ENCODE measurements at regions not wholly inside any gene's neighbourhood (a gene's known extent, or its start where the extent isn't known, plus 50 kb on each side); places are given as distances from the start of the nearest gene placed in this dataset.

DNA sequence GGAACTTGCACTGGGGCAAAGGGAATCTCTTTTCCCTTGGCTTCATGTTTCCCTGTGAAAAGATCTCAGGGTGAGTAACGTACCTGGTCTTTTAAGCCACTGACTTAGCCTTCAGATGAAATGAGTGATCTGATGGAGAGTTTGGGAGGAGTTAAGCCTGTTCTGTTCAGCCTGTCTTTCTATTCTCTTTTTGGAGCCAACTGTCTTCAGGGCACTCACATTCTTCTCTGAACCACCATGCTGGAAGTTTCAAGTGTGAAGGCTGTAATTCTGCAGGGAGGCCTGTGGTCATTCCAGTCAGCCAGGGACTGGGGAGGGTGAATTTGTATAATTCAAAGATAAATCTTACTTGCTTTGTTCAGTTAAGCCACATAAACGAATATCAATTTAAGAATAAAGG lies 722.2 kb upstream of the SEMA6A start:
- no peak overlapping the region for H3K4me3 ChIP-seq (ENCODE audit: low read depth, low read length)

DNA sequence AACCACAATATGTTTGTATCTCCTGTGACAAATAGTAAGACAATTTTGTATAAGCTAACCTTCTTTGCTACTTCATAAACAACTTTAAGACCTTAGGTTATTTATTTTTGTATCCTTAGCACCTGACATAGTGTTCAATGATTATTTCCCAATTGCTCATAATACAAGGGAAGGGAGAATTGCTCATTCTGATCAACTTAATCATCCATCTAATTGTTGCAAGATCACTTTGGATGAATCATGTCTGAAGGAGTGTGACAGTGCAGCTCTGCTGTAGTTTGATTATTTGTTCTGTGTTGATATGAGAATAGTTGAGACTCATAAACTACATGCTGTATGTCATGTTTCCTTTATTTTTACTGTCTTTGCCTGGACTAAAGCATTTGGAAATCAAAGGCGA lies 721.3 kb upstream of the SEMA6A start:
- no peak for DNase-seq (ENCODE audit: low read depth)
- no peak overlapping the region for H3K4me3 ChIP-seq (ENCODE audit: low read depth, low read length)

More for the DNA sequence above, 722.2 kb upstream of the SEMA6A start:
- no peak for DNase-seq (ENCODE audit: low read depth)

DNA sequence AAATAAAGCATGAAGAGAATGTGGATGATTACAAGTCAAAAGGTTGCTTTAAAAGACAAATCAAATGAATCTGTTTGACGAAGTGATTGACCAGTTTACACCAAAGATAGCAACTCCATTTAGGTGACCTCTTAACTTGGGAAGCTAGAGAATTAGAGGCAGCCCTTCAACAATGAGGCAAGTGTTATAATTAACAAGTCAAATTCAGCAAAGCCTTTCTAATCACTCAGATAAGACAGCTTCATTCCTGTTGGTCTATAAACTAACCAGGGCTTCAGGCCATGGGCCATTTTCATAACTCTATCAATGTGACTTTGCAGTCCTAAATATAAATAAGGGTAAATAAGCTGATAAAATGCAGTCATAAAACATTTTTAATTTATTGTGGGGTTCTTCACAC lies 712.2 kb upstream of the SEMA6A start:
- DNase-seq (ENCODE audit: low read depth): no peak
- no peak overlapping the region for H3K4me3 ChIP-seq (ENCODE audit: low read depth, low read length)

DNA sequence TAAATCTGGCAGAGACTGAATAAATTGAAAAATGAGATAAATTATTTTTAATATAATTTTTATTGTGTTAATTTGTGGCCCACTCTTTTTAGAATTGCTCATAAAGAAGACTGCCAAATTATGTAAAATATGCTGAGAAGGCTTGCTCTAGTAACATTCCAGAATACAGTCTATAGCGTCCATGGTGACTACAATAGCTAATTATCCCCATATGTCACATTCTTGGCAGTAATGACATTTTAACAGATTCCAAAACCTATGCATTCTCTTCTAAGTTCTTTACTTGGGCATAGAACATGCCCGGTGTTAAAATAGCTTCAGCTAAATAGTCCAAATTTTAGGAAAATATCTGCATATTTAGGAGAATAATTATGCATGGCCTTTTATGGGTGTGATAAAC lies 697.0 kb upstream of the SEMA6A start:
- H3K4me3 ChIP-seq (ENCODE audit: low read depth, low read length): no peak overlapping the region
- DNase-seq (ENCODE audit: low read depth): no peak

DNA sequence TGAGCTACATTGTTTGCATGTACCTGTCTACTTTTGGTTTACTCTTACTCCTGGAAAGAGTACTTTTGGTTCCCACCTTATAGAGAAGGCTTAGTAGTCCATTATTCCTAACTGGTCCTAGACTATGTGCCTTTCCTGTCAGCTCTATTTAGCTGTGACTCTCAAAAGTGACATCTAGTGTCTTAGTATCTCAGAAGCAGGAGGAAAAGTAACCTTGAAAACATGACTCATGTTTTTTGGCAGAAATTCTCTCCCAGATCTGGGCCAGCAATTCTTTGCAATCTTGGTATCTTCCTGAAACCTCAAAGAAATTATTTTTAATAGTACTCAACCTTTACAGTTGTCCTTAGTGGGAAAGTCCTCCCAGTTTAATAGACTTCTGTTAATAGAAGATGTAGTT lies 691.7 kb upstream of the SEMA6A start:
- H3K4me3 ChIP-seq (ENCODE audit: low read depth, low read length): no peak overlapping the region
- no peak for DNase-seq (ENCODE audit: low read depth)

DNA sequence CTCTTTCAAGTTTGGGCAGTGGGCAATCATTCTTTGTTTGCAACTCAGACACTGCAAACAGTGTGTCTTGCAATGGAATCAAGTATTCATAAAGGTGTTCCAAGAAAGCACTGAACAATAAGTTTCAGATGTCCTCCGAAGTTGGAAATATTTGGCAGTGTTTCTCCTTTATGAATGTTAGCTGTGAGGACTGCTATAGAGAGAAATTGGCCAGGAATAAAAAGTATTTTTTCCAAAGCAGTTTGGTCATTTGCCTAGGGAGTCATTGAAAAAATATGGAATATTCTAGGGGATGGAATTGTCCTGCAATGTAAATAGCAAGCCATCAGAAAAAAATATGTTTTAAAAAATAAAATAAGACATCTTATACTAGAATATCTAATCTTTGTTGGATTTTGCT lies 688.6 kb upstream of the SEMA6A start:
- DNase-seq (ENCODE audit: low read depth): no peak
- H3K4me3 ChIP-seq (ENCODE audit: low read depth, low read length): no peak overlapping the region

DNA sequence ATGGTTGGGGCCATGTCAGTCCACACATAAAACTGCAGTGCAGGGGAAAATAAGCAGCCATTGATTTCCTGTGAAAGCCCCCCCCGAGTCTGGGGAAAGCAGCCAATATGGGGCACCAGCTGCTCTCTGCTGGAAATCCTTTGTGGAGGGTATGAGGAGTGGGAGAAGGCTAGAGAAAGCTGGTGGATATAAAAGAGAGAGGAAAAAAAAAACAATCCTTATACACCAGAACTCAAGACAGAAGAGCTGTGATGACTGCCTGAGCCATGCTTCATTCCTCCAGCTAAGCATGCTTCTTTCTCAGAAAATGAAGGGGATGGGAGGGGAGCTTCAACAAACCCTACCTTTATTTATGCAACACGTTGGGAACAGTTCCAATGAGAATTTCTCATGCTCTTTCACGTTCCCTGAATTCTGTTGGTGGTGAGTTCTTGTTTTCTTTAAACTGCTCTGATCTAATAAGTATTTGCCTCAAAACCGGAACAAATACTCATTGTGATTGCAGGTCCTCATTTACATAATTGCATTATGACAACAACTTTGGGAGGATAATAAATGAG lies 688.0 kb upstream of the SEMA6A start:
- no peak overlapping the region for H3K4me3 ChIP-seq (ENCODE audit: low read depth, low read length)
- no peak for DNase-seq (ENCODE audit: low read depth)

DNA sequence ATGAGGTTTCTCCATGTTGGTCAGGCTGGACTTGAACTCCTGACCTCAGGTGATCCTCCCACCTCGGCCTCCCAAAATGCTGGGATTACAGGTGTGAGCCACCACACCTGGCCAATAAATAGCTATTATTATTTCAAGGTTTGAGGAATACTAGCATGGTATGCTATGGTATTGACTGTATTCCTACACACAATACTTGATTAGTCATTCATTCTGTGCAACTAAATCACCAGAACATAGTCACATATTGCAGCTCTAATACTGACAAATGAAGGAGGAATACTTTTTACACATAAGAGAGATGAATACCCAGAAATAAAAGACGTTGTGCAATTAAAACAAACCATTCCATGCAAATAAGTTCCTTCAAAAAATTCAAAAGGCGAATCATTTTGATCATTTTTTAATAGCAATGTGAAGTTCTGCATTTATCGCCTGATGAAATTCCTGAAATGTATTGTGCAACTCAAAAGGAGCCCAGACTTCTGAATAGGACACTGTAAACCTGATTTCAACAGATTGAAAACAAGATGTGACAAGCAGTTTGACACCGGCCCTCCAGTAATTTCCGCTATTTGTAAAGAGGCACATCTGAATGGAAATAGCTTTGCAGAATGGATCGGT lies 687.4 kb upstream of the SEMA6A start:
- H3K4me3 ChIP-seq (ENCODE audit: low read depth, low read length): no peak overlapping the region
- DNase-seq (ENCODE audit: low read depth): no peak

DNA sequence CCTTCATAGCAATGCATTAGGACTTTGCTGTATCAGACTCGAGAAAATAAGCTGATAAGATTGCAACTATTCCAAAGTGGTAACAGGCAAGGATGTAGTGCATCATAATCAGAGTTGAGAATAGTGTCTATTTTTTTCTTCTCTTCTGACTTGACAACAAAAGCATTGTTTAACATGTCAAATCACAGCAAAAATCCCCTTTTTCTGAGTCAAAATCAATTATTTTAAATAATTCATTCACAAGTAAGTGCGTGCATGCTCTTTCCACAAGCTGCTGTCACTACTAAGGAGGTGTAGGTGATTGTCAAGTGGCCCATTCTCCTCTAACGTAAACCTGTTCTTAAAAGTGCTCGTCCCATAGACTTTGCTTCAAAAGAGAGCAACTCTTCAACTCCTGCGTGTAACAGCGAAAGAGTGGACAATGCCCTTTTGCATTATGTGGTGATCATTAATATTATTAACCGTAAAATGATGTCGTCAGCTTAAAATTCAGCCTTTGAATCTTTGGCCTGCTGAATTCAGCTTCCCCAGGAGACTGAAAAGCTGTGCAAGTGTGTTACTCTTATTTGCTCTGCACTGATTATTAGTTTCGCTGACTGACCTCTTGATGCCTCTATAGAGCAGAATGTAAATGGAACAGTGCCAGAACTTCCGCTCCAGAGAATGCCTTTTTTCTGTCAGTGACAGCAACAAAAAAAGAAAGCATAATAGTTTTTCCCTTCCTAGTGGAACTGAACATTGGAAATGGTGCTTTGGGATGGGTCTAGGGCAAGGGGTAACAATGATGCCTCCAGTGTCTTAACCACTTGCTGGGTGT lies 680.8 kb upstream of the SEMA6A start:
- DNase-seq (ENCODE audit: low read depth): no peak
- no peak overlapping the region for H3K4me3 ChIP-seq (ENCODE audit: low read depth, low read length)

DNA sequence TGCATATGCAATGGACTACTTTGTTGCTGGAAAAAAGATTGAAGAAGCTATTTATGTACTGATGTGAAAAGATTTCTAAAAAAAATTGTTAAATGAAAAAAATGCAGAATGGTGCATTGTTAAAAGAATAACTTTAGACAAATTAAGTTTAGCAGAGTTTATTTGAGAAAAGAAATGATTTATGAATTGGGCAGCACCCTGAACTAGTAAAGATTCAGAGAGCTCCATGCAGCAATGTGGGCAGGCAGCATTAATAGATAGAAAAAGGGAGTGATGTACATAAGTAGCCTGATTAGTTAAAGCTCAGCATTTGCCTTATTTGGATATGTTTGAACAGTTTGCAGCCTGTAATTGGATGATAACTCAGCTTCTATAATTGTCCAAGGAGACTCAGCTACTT lies 677.9 kb upstream of the SEMA6A start:
- H3K4me3 ChIP-seq (ENCODE audit: low read depth, low read length): no peak overlapping the region
- DNase-seq (ENCODE audit: low read depth): no peak

DNA sequence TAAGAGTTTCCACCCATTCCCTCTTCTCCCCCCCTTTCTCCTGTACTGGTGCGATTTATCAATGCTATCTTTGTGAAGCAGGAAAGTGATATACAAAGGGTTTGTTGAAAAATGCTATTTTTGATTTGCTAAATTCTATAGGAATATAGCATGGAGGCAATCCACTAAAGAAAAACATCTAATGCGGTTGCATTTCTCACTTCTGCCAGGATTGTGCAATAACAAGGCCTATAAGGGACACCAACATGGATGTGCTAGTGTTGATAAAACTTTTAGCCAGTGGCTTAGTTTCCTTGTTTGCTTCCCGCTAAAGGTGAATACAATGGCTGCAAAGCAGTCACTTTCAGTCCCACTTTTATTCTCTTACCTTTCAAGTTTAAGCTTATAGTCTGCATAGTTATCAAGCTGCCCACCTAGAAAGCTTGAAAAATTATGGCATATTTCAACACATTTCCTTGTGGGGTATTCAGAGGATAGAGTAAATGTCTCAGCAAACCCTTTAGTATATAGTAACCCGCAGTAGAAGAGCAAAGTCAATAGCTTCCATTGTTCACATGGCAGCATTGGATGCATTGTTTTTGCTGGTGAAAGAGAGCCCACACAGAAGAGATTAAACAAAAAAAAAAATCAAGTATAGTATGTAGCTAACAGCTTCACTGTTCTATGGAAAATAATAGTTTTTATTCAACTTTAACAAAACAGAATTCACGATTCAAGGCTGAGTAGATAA lies 674.6 kb upstream of the SEMA6A start:
- no peak for DNase-seq (ENCODE audit: low read depth)
- no peak overlapping the region for H3K4me3 ChIP-seq (ENCODE audit: low read depth, low read length)

DNA sequence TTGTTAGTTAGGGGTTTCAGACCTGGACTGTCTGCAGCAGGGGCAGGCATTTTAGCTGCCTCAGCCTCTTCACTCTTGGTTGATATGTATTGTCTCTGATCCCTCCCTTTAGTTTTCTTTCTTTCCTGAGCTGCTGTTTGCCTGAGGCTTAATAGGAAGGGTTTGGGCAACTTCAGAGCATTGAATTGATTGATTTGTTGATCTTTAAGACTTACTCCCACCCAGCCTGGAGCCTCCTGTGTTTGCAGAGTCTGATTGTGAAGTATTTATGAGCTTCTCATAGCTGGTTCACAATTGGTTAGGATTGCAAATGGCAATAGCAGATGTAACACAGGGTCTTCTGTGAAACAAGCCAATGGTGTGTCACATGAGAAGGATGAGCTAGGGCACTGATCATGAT lies 671.8 kb upstream of the SEMA6A start:
- no peak for DNase-seq (ENCODE audit: low read depth)

DNA sequence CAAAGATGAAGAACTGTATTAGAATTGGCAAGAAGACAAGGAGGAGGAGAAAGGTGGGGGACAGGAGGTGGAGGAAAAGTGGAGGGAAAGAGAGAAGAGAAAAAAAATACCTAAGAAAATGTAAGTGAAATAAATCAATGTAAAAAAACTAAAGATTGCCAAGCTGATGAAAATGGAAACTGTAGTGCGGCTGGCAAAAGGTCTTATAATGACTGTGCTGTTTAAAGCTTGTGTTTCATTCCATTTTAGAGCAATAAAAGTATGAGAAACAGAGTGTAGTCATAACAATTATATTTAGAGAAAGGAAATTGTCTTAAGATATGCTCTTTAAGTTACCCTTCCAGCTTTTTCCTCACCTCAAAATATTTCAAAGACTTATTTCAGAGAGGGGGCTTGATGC lies 670.5 kb upstream of the SEMA6A start:
- no peak for DNase-seq (ENCODE audit: low read depth)
- no peak overlapping the region for H3K4me3 ChIP-seq (ENCODE audit: low read depth, low read length)

More for the DNA sequence above, 671.8 kb upstream of the SEMA6A start:
- H3K4me3 ChIP-seq (ENCODE audit: low read depth, low read length): no peak overlapping the region

DNA sequence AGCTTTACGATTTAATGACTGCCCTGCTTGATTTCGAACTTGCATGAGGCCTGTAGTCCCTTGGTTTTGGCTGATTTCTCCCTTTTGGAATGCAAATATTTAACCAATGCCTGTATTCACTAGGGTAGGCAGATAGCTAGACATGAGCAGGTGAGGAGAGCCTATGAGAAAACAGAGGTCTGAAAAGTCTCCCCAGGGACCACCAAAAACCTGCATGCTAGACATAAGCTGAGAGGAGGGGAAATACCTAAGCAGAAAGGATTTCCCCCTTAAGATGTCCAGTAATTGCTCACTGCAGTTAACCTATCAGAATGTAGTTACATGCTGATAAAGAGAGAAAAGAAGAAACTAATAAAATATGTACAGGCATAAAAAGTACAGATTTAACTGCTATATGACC lies 667.4 kb upstream of the SEMA6A start:
- no peak overlapping the region for H3K4me3 ChIP-seq (ENCODE audit: low read depth, low read length)
- DNase-seq (ENCODE audit: low read depth): no peak

DNA sequence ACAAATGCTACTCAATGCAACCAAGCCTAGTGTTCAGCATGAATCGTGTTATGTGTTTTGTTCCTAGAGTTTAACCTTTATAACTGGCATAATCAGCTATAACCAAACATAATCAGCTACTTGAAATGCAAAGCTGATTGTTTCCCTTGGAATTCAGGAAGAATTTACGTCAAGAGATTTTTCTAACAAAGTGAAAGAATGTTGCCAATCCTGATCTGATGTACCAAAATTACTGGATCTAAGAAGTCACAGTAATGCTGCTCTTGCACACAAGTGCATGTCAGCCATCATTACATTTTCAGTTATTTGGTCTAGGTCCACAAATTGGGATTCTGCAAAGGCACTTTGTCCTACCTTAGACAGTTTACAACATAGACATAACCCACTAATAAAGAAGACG lies 662.3 kb upstream of the SEMA6A start:
- no peak for DNase-seq (ENCODE audit: low read depth)
- H3K4me3 ChIP-seq (ENCODE audit: low read depth, low read length): no peak overlapping the region

DNA sequence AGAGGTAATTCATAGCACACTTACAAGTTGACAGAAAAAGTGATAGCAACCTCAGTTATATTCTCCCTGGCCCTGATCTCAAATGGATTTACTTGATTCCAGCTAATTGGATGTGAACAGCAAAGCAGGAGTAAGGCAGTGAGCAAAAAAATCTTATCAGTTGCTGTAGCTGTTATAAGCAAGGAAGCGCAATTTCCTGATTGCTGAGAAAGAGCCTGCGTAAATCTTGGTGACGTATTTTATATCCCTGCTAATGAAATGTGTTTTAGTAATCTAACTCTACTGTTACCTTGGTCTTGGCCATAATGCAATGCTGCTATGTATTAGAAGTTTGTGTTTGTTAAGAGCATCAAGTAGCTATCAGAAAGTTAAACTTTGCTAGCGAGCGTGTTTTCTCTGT lies 661.2 kb upstream of the SEMA6A start:
- no peak overlapping the region for H3K4me3 ChIP-seq (ENCODE audit: low read depth, low read length)

DNA sequence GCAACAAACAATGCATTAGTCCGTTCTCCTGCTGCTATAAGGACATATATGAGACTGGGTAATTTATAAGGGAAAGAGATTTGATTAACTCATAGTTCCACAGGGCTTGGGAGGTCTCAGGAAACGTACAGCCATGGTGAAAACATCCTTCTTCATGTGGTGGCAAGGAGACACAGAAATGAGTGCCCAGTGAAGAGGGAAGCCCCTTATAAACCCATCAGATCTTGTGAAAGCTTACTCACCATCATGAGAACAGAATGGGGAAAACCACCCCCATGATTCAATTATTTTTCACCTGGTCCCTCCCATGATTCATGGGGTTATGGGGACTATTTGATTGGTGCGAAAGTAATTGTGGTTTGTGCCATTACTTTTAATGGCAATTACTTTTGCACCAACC lies 655.8 kb upstream of the SEMA6A start:
- H3K4me3 ChIP-seq (ENCODE audit: low read depth, low read length): no peak overlapping the region
- no peak for DNase-seq (ENCODE audit: low read depth)

More for the DNA sequence above, 661.2 kb upstream of the SEMA6A start:
- no peak for DNase-seq (ENCODE audit: low read depth)

DNA sequence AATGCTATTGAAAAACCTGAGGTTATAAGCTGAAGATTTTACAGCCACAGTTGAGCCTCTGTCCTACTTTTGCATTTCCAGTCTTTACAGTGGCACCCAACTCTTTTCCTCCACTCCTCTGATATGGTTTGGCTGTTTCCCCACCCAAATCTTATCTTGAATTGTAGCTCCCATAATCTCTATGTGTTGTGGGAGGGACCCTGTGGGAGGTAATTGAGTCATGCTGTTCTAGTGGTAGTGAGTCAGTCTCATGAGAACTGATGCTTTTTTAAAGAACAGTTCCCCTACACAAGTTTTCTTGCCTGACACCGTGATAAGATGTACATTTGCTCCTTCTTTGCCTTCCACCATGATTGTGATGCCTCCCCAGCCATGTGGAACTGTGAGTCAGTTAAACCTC lies 646.1 kb upstream of the SEMA6A start:
- H3K4me3 ChIP-seq (ENCODE audit: low read depth, low read length): no peak overlapping the region
- no peak for DNase-seq (ENCODE audit: low read depth)

DNA sequence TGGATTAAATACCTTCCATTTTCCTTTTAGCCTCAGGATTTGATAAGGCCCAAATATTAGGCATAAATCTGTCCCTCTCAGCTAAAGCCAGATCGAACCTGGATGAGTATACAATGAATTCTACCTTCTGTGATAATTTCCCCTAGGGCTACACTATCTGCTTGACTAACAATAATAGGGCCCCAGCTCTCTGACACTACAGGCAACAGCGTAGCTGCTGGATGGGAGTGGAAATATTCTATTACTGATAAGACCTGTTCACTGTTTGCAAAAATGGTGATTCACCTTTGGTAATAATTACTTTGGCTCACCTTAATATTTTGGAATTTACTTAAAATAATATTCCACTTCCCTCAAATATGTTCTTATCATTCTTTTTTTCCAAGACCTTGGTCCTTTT lies 644.2 kb upstream of the SEMA6A start:
- DNase-seq (ENCODE audit: low read depth): no peak
- H3K4me3 ChIP-seq (ENCODE audit: low read depth, low read length): no peak overlapping the region

DNA sequence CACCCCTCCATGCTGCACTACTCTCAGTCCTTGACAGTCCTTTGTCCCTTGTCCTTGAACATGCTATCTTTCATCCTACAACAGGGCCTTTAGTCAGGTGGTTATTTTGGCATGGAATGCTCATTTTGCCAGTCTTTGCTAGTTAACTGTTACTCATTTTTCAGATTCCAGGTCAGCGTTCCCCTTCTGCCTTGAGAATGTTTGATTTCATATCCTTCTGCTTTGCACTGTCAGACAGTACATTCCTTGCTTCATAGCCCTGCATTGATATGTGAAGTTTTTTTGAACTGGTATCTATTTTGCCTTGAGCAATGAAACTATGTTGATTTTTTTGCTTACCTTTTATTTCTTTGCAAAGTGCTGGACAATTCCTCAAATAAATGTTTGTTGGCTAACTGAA lies 638.2 kb upstream of the SEMA6A start:
- no peak for DNase-seq (ENCODE audit: low read depth)

More for the DNA sequence above, 638.2 kb upstream of the SEMA6A start:
- no peak overlapping the region for H3K4me3 ChIP-seq (ENCODE audit: low read depth, low read length)
